H1 (cell line): ENCODE measurements at regions not wholly inside any gene's neighbourhood (a gene's known extent, or its start where the extent isn't known, plus 50 kb on each side); places are given as distances from the start of the nearest gene placed in this dataset.

Experiments
- CTCF ChIA-PET: fragments of 300-600 bp; sonication (Branson Sonifier 250); formaldehyde crosslinking; loops from one replicate; lab custom pipeline; 2021; ENCODE audit not compliant: partially characterized antibody; lab: Charles Lee
- POLR2A ChIA-PET: fragments of 300-600 bp; sonication (Branson Sonifier 250); formaldehyde crosslinking; loops from one replicate; lab custom pipeline; 2021; ENCODE audit warnings: inconsistent platforms; ENCODE audit not compliant: partially characterized antibody; lab: Charles Lee
- DNase-seq, 2 experiments: peaks; one replicate each; pipeline versions ENCODE4 v3.0.0 to v3.0.0-alpha.2; 2010 to 2022; ENCODE audit warnings: low spot score in 2 of 2, low read depth in 1 of 2, mixed read lengths in 1 of 2
- FAIRE-seq: peaks from 2 replicates; lab custom pipeline; 2011; peaks lifted over from hg19 to GRCh38; lab: Jason Lieb, UNC
- H2AFZ ChIP-seq: 2 replicates; pipeline ENCODE4 v1.8.1; 2012; ENCODE audit warnings: low read length, inconsistent platforms
- H2AK5ac ChIP-seq: 2 replicates; pipeline ENCODE4 v1.6.1; 2013; ENCODE audit warnings: low read depth, low read length
- H2BK120ac ChIP-seq: replicated peaks from 2 replicates; pipeline ENCODE3; 2013; ENCODE audit warnings: low read depth, low read length, inconsistent platforms
- H2BK12ac ChIP-seq: 2 replicates; pipeline ENCODE4 v1.6.1; 2013; ENCODE audit warnings: low read depth, low read length
- H2BK15ac ChIP-seq: 2 replicates; pipeline ENCODE4 v1.6.1; 2013; ENCODE audit warnings: low read length
- H2BK20ac ChIP-seq: 2 replicates; pipeline ENCODE4 v1.6.1; 2013; ENCODE audit warnings: low read length
- H2BK5ac ChIP-seq: 2 replicates; pipeline ENCODE4 v1.6.1; 2013; ENCODE audit warnings: low read depth, low read length
- H3K14ac ChIP-seq: 2 replicates; pipeline ENCODE4 v1.6.1; 2013; ENCODE audit warnings: inconsistent platforms; ENCODE audit not compliant: insufficient read length
- H3K18ac ChIP-seq: 2 replicates; pipeline ENCODE4 v1.6.1; 2013; ENCODE audit warnings: low read length; ENCODE audit errors: extremely low read depth
- H3K23ac ChIP-seq: 2 replicates; pipeline ENCODE4 v1.6.1; 2013; ENCODE audit warnings: inconsistent platforms; ENCODE audit not compliant: insufficient read length
- H3K23me2 ChIP-seq: 2 replicates; pipeline ENCODE4 v1.6.1; 2013; ENCODE audit warnings: low read depth, low read length
- H3K27ac ChIP-seq: 2 replicates; pipeline ENCODE4 v1.6.1; 2011; ENCODE audit warnings: low read depth, low read length, inconsistent platforms
- H3K27me3 ChIP-seq, 4 experiments: replicated peaks in 1 of 4; 1 replicate in 1 of 4; 2 replicates in 3 of 4; pipeline versions ENCODE4 v1.6.1 to v1.8.1; 2011 to 2013; ENCODE audit warnings: low read length in 3 of 4, mild to moderate bottlenecking in 3 of 4, inconsistent platforms in 2 of 4, mixed read lengths in 2 of 4, moderate library complexity in 1 of 4; ENCODE audit not compliant: control insufficient read depth in 3 of 4, insufficient read depth in 3 of 4; ENCODE audit errors: extremely low read depth in 1 of 4
- H3K36me3 ChIP-seq, 4 experiments: 2 replicates each; pipeline versions ENCODE4 v1.6.1 to v1.8.1; 2011 to 2013; ENCODE audit warnings: mild to moderate bottlenecking in 4 of 4, low read length in 3 of 4, moderate library complexity in 2 of 4, control low read depth in 1 of 4, inconsistent platforms in 1 of 4; ENCODE audit not compliant: insufficient read depth in 4 of 4, control insufficient read depth in 2 of 4
- H3K4ac ChIP-seq: replicated peaks from 2 replicates; pipeline ENCODE3; 2013; ENCODE audit warnings: low read length, low read depth, mixed read lengths, inconsistent platforms; ENCODE audit not compliant: insufficient read length
- H3K4me1 ChIP-seq, 4 experiments: replicated peaks in 1 of 4; 1 replicate in 1 of 4; 2 replicates in 3 of 4; pipeline versions ENCODE4 v1.6.1 to v1.8.1; 2011 to 2013; ENCODE audit warnings: low read length in 3 of 4, inconsistent platforms in 2 of 4, mixed read lengths in 1 of 4; ENCODE audit not compliant: insufficient read depth in 4 of 4, control insufficient read depth in 3 of 4
- H3K4me2 ChIP-seq, 2 experiments: 2 replicates each; pipeline versions ENCODE4 v1.6.1 to v1.8.1; 2011 to 2013; ENCODE audit warnings: low read depth in 2 of 2, low read length in 2 of 2, control low read depth in 1 of 2, inconsistent platforms in 1 of 2, mild to moderate bottlenecking in 1 of 2; ENCODE audit not compliant: insufficient read depth in 1 of 2
- H3K4me3 ChIP-seq, 4 experiments: fragments of 200-600, 300-600 bp in 1 of 4; sonication (generic), shearing (Covaris generic), sonication (Bioruptor Twin) in 1 of 4; 2 replicates each; pipeline versions ENCODE4 v1.5.1 to v1.8.1; 2011 to 2016; ENCODE audit warnings: low read length in 4 of 4, low read depth in 3 of 4, control low read depth in 2 of 4, inconsistent platforms in 2 of 4, mild to moderate bottlenecking in 2 of 4, mixed read lengths in 1 of 4, moderate library complexity in 1 of 4; ENCODE audit not compliant: insufficient read depth in 2 of 4; ENCODE audit errors: extremely low read depth in 1 of 4
- H3K56ac ChIP-seq: replicated peaks from 2 replicates; pipeline ENCODE3; 2013; ENCODE audit warnings: low read depth, mild to moderate bottlenecking, mixed read lengths, low read length, inconsistent platforms; ENCODE audit not compliant: insufficient read length
- H3K79me1 ChIP-seq: 2 replicates; pipeline ENCODE4 v1.6.1; 2013; ENCODE audit warnings: low read depth, low read length, control low read depth
- H3K79me2 ChIP-seq, 2 experiments: 2 replicates each; pipeline versions ENCODE4 v1.6.1 to v1.8.1; 2012 to 2013; ENCODE audit warnings: low read length in 2 of 2, mild to moderate bottlenecking in 2 of 2, inconsistent platforms in 1 of 2; ENCODE audit not compliant: insufficient read depth in 2 of 2, control insufficient read depth in 1 of 2
- H3K9ac ChIP-seq, 4 experiments: replicated peaks in 1 of 4; 1 replicate in 1 of 4; 2 replicates in 3 of 4; pipeline versions ENCODE4 v1.6.1 to v1.8.1; 2011 to 2013; ENCODE audit warnings: low read depth in 3 of 4, low read length in 3 of 4, control low read depth in 2 of 4, mild to moderate bottlenecking in 2 of 4, moderate library complexity in 2 of 4, inconsistent platforms in 1 of 4; ENCODE audit errors: extremely low read depth in 1 of 4
- H3K9me3 ChIP-seq, 2 experiments: 2 replicates each; pipeline versions ENCODE4 v1.6.1 to v1.8.1; 2012 to 2013; ENCODE audit warnings: mild to moderate bottlenecking in 2 of 2, moderate library complexity in 2 of 2, control low read depth in 1 of 2, inconsistent platforms in 1 of 2, low read depth in 1 of 2, low read length in 1 of 2, mixed read lengths in 1 of 2; ENCODE audit not compliant: insufficient read depth in 2 of 2
- H4K20me1 ChIP-seq, 2 experiments: replicated peaks in 1 of 2; 2 replicates each; pipeline versions ENCODE3 to v1.8.1; 2011 to 2013; ENCODE audit warnings: inconsistent platforms in 2 of 2, low read length in 2 of 2, mild to moderate bottlenecking in 1 of 2; ENCODE audit not compliant: insufficient read depth in 2 of 2, control insufficient read depth in 1 of 2
- H4K5ac ChIP-seq: 2 replicates; pipeline ENCODE4 v1.6.1; 2013; ENCODE audit warnings: low read length, low read depth, mixed read lengths, inconsistent platforms; ENCODE audit not compliant: insufficient read length
- H4K8ac ChIP-seq: 2 replicates; pipeline ENCODE4 v1.8.0; 2013; ENCODE audit warnings: mild to moderate bottlenecking, moderate library complexity, low read length, inconsistent platforms; ENCODE audit not compliant: insufficient read depth; ENCODE audit errors: extremely low read depth
- H4K91ac ChIP-seq: replicated peaks from 2 replicates; pipeline ENCODE3; 2013; ENCODE audit warnings: low read length, mixed read lengths, inconsistent platforms; ENCODE audit not compliant: insufficient read length
- POU5F1 ChIP-seq: IDR thresholded peaks from 2 replicates; pipeline ENCODE4 v1.6.1; 2011; ENCODE audit warnings: low read depth, mild to moderate bottlenecking, low read length, moderate library complexity
- SRF ChIP-seq: IDR thresholded peaks from 2 replicates; pipeline ENCODE4 v1.6.1; 2011; ENCODE audit warnings: mild to moderate bottlenecking, low read depth, low read length, moderate library complexity
- WGBS, 2 experiments: shearing (Covaris generic) in 1 of 2; methylation state at CpG; one replicate each; pipeline versions ENCODE4 v1.1.6 to v1.1.7; 2013 to 2015; ENCODE audit warnings: low lambda C conversion rate in 2 of 2, mixed read lengths in 2 of 2, inconsistent platforms in 1 of 2, low coverage in 1 of 2, missing lambda C conversion rate in 1 of 2; ENCODE audit not compliant: insufficient replicate concordance in 2 of 2, insufficient coverage in 1 of 2, insufficient read length in 1 of 2; ENCODE audit errors: extremely low coverage in 1 of 2, missing lambda C conversion rate in 1 of 2; 5-methylcytosine and 5-hydroxymethylcytosine counted together

GRCh38 chr6:48194596-48195295, 83.7 kb upstream of the PTCHD4 start:
- no peaks in the 10 kb centered on the region for H3K4me1 ChIP-seq
- TF ChIP-seq POU5F1 = no peak
- TF ChIP-seq SRF = no peak
- H3K18ac ChIP-seq = no peak overlapping the region
- H3K27ac ChIP-seq = no peak overlapping the region
- FAIRE-seq = no peak
- H3K56ac ChIP-seq = no peak overlapping the region
- 95% methylated on average over 7 of the region's 7 CpGs; no CpG with 5 or more reads in 1 of the 2 experiments for WGBS, 2 experiments
- no peaks in the 10 kb centered on the region for H3K23me2 ChIP-seq
- no peaks in the 10 kb centered on the region for H3K9me3 ChIP-seq
- peaks cover 0 to 1% (median 0%) of the 10 kb centered on the region in 4 experiments; a peak in 1 of 7 replicates for H3K27me3 ChIP-seq
- H2BK15ac ChIP-seq = no peak overlapping the region
- no peak overlapping the region for H2BK12ac ChIP-seq
- no peak overlapping the region for H4K8ac ChIP-seq
- no peak overlapping the region for H2BK20ac ChIP-seq
- H3K4me2 ChIP-seq = no peak overlapping the region
- no peaks in the 10 kb centered on the region for H3K79me2 ChIP-seq
- H2BK5ac ChIP-seq = no peak overlapping the region
- no peaks in the 10 kb centered on the region for H4K20me1 ChIP-seq
- H3K9ac ChIP-seq = no peak overlapping the region
- no peak overlapping the region for H4K5ac ChIP-seq
- no peak overlapping the region for H2AK5ac ChIP-seq
- no peak for DNase-seq
- no peak overlapping the region for H3K14ac ChIP-seq
- no peaks in the 10 kb centered on the region for H3K36me3 ChIP-seq
- no peaks in the 10 kb centered on the region for H3K79me1 ChIP-seq
- no peak overlapping the region for H3K4ac ChIP-seq
- no peak overlapping the region for H4K91ac ChIP-seq
- H2BK120ac ChIP-seq = no peak overlapping the region
- H3K23ac ChIP-seq = no peak overlapping the region
- CTCF ChIA-PET = no interaction called here
- POLR2A ChIA-PET = no interaction called here
- H3K4me3 ChIP-seq = no peak overlapping the region
- H2AFZ ChIP-seq = no peak overlapping the region
